C1 segment of cervical spinal cord (tissue), 14 donors: ENCODE measurements at regions not wholly inside any gene's neighbourhood (a gene's known extent, or its start where the extent isn't known, plus 50 kb on each side); places are given as distances from the start of the nearest gene placed in this dataset.
A peak's percentile ranks its signal among the peaks of the same experiment; 100 is the strongest.

Experiments used
- DNase-seq, 14 donors: peaks; one replicate each; lab custom pipeline; 2025; lab: John Stamatoyannopoulos, UW

DNA sequence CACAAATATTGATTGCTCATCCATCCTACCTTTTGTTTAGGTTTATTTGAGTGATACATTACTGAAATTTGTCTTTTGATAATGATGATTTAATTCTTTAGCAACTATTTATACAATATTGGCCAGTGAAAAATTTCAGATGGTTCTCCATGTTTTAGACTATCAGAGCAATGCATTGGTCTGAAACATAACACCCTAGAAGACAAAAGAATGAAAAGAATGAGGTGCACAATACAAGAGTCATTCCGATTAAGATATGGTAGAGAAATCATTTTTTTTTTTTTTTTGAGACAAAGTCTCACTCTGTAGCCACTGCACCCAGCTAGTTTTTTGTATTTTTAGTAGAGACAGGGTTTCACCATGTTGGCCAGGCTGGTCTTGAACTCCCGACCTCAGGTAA is 197.4 kb upstream of the FAM98A start:
- DNase-seq, result no peak

DNA sequence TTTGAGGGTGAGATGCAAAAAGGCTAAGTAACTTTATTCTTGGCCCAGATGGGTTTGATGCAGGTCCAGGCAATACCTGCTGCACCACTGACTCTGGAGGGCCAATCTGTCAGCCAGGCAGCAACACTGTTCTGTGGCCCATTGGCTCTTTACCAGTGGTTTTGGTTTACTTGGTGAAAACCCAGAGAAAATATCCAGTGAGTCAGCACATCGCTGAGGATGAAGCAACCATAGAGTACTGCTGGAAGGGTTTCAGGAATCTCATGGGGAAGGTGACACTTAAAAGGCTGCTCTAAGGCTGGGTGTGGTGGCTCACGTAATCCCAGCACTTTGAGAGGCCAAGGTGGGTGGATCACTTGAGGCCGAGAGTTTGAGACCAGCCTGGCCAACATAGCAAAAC is 192.5 kb upstream of the FAM98A start:
- no peak for DNase-seq

DNA sequence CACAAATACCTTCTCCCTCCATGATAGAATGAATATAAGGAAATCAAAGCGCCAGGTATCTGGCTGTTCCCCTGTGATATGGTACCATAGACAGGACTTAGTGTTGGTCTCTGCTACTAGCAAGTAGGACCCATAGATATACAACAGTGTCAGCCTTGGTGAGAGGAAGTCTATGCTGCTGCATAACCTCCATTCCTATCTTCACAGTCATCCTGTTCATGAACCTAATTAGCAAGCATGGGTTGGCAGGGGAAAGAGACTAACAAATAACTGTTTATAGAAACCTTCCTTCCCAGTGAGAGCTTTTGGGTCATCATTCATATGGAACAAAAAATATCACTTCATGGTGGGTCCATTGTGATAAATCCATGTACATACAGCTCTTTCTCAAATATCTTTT is 188.9 kb upstream of the FAM98A start:
- no peak for DNase-seq

DNA sequence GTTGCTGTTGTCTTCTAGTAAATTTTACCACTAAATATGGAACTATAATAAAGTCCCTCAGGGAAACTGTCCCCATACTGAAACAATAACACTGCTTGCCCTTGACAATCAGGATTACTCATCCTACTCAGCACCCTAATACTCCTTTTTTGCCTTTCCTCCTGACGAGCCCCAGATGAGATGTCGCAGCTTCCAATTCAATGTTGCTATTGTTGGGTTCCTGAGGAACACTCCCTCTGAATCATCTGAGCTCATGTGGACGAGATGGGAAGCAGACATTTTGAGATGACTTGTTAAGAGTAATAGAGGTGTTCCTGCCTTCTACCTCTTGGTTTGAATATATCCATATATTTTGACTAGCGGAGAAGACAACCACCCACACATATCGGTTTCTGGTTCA is 187.8 kb upstream of the FAM98A start:
- DNase-seq, result no peak

DNA sequence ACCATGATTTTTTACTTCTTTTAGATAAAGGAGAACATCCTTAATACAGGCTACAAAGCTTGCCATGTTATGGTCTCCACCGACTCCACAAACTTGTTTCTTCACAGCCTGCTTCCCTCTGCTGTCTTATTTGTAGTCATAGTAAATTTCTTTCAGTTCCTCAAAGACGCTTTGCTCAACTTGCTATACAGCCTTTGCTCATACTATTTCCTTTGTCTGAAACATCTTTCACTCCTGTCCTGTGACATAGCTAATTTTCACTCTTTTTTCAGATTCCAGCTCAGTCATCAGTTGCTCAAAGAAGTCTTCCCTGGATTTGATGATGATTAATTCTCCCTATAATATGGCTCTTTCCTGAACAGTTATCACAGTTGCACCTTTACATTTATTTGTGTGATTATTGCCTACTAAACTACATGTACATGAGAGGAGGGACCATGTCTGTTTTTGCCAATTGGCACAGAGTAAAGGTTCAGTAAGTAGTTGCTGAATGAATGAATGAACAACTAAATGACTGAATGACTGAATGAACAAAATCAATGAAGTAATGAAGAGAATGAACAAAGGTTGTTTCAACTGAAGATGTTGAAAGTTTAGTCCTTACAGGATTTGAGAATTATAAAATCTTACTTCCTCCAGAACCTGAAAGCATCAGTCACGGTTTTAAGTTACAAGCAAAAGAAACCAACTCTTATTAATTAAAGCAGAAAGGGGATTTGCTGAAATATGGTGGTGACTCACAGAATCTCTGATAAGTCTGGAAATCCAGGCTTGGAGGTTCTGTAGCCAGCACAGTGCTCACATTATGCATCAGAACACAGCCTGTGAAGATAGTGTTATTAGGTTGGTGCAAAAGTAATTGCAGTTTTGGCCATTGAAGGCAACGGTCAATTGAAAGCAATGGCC is 186.4 kb upstream of the FAM98A start:
- no peak for DNase-seq

DNA sequence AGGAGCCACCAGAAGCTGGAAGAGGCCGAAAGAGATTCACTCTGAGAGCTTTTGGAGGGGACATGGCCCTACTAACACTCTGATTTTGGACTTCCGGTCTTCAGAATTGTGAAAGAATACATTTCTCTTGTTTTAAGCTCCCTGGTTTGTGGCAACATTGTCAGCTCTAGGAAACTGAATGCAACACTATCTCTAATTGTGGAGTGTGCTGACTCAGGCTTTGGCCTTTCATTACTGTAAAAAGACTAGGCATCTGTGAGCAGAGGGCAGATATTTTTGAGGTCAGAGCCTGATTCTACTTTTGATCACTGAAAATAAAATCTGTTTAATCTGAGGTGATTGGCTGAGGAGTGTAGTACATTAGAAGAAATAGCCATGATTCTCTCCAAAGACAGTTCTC is 185.4 kb upstream of the FAM98A start:
- no peak for DNase-seq

DNA sequence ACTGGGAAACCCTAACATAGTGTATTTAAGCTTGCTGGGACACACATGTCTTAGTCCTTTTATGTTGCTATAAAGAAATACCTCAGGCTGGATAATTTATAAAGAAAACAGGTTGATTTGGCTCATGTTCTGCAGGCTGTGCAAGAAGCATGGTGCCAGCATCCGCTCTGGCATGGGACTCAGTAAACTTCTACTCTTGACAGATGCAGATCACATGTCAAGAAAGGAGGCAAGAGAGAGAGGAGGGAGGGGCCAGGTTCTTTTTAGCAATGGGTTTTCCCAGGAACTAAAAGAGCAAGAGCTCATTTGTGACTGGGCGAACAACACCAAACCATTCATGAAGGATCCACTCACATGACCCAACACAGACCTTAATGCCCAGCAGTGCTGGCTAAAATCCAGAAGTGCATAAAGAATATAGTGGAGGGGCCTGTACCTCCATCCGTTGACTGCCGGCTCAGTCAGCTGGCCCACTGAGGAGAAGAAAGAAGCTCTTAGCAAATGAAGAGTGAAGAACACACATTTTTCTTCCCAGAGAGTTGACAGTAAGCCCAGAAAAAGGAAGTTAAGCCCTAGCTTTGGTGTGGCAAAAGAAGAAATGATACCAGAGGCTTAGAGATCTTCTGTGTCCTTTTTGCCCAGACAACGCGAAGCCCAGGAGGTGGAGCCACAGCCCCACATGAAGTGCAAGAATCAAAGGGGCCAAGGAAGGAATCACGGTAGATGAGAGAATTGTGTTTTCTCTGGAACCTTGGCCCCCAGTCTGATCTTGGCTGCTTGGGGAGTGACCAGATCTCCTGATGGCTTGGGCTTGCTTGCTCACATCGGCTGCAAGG is 183.5 kb upstream of the FAM98A start:
- DNase-seq, result peak in 1 of 14 donors; percentile 2

DNA sequence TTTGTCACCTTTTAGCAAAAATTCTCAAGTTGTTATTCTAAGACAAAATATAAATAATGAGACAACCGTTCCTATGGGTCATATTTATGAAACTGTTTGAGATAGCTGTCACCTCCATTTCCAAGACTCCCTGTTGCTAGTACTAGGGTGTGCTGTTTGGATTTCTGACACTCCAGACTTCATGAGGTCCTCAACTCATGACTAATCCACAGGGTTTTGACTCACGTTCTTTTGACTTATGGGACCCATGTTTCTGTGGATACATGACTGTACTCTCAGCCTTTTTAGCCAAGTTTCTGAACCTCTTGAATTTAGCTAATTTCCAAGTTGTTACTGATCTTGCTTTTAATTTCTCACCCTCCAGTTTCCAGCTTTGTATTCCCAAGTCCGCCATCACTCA is 178.7 kb upstream of the FAM98A start:
- DNase-seq, result no peak

DNA sequence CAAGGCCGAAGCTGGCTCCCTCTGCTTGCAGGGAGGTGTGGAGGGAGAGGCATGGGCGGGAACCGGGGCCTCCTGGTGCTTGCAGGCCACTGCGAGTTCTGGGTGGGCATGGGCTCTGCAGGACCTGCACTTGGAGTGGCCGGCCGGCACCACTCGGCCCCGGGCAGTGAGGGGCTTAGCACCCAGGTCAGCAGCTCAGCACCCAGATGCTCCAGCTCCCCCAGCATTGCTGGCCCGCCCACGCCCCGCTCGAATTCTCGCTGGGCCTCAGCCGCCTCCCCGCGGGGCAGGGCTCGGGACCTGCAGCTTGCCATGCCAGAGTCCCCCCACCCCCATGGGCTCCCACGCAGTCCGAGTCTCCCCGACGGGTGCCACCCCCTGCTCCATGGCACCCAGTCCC is 176.2 kb upstream of the FAM98A start:
- DNase-seq, result no peak

DNA sequence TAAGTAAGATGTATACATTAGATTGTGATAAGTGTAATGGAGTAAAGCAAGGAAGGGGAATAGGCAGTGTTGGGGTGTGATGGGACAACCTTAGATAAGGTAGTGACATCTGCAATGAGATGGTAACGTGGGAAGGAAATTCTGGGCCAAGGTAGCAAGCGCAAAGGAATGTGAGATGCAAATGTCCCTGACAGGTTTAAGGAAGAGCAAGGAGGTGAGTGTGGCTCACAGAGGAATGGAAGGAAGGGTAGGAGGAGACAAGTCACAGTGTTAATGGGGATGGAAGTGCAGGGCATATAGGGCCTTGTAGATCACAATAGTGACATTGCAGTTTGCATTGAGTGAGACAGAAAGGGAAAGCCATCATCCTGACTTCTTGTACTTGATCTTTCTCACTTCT is 170.9 kb upstream of the FAM98A start:
- no peak for DNase-seq

DNA sequence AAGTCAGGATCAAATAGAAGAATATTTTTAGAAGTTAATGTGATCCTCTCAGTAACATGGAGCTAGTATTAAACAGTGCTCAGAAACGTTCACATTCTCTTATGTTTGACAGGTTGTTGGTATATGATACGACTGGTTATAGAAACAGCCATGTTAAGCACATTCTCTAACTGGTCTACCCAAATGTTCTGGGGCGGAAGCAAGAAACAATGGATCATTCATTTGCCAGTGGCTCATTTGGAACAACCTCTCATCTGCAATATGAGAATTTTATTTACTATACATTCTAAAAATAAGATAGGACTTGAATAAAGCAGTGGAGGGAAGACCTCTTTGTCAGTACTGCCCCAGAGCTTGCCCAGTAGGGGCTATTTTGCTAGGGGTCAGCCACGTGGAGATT is 167.1 kb upstream of the FAM98A start:
- no peak for DNase-seq

DNA sequence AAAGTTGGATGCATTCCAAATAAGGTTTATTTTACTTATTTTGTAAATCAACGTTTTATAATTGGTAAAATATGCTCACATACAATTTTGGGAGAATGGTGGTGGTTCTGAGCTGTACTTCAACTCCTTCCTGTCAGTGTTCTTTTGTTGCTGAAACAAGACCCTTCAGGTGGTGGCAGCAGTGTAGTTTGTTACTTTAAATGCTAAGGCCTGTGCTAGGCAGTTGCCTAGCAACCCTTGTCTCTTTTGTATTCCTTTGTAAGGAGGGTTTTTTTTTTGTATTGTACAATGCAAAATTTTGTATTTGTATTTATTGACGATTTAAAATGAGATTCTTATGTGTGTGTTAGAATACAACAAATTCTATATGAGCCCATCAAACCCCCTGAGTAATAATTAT is 166.0 kb upstream of the FAM98A start:
- no peak for DNase-seq

DNA sequence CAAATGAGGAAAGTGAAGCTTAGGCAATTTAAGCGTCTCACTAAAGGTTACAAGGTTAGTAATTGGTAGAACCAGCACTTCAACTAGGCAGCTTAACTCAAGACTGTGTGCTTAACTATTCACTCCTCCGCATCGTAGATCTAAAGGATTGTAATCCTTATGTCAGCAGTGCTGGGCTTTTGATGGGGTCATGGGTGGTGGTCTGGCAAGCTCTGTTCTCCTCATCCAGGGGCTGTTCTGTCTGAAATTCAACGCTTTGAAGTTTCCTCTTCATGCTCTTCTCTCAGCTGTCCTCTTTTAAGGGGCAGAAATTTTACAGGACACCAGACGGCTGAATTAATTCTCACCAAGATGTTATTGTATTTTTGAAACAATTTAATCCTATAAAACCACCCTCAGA is 165.5 kb upstream of the FAM98A start:
- DNase-seq, result no peak

DNA sequence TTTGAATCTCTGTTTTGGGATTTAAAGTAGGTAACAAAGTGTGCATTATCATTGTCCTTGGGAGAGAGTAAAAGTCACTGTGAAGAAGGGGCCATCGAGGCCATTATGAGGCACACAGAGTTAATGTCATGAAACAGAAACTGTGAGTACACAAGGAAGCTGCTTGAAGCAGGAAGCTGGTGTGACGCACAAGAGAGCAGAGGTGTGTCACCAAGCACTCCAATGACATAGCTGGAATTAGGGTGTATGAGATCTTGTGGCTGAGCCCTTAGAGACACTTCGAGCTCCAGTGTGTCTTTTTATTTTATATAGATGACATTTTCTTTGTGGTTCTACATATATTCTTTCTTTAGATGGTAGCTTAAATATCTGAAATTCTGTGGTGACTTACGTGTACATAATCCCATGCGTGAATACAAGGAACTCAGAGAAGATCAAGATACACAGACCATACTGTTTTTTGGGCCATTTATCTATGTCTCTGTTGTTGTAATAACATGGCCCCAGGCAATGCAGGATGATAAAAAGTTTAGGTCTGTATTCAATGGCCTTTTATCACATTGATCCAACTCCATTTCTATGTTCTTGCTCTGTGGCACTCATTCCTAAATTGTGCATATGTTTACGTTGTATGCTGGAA is 164.7 kb upstream of the FAM98A start:
- DNase-seq, result no peak

DNA sequence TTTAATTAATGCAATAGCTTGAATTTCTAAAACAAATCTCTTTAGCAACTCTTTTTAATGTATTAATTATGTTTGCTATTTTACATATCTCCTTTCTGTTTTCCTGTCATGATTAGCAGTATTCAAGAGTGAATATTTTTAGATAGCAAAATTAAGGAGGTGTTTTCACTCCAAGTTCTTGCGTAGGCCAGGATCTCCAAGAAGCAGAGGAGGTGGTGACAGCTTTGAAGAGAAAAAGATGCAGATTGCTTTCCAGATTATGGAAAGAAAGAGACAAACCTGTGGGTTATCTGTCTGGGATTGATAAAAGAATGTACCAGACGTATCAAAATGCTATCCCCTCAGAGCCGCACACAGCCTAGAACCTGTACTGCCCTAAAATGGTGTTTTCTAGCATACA is 163.5 kb upstream of the FAM98A start:
- DNase-seq, result no peak

DNA sequence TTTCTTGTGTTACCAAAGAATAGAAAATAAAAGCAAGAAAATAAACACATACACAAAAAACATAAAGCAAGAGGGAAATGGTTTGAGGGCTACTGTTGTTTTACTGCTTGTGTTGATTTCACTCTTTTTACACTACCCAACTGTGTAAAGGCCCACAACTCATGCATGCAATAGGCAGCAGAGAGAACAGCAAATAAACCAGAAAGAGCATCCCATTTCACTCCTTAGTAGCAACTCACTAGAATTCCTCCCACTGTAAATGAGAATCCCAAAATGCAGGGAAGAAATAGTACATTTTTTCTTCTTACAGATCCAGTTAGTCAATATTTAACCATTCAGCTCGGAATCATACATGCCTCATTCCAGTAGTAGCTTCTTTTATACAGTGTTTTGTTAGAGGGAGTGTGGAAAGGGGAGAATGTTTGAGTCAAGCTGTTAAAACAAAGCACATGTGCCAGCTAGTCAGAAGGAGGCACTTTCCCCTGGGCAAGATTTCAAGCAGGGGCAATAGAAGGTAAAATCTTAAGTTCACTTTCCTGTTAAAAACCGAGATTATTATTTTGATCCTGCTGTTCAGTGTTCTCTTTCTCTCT is 147.2 kb upstream of the FAM98A start:
- DNase-seq, result no peak

DNA sequence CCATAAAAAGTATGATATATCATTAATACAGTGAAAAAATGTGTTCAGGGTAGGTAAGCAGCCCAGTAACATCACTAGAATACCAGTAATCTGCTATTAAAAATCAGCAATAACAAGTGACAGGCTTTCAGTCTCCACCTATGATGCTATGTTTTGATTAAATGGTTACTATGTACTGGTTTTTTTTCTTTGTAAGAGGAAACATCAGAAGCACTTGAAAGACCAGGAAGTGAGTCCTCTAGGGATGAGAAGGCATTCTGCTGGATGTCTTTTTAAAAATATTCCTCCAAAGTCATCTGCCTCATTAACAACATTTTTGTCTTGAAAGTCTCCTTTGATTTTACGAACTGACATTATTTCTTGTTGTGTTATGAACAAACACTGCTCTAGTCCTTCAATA is 136.0 kb upstream of the FAM98A start:
- no peak for DNase-seq

DNA sequence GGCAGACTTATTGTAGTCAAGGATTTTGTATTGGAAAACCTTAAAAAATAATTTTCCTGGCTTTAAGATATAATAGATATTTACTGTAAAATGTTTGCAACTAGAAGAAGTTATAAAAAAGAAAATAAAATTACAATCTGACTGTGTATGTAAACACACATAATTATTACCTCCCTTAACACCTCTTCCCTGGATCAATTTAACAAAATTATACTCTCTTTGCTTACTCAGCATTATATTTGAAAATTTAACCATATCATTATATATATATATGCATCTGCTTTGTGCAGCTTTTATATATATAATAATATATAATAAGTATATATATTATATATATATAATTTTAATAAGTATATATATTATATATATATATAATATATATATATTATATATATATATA is 131.7 kb upstream of the FAM98A start:
- no peak for DNase-seq

DNA sequence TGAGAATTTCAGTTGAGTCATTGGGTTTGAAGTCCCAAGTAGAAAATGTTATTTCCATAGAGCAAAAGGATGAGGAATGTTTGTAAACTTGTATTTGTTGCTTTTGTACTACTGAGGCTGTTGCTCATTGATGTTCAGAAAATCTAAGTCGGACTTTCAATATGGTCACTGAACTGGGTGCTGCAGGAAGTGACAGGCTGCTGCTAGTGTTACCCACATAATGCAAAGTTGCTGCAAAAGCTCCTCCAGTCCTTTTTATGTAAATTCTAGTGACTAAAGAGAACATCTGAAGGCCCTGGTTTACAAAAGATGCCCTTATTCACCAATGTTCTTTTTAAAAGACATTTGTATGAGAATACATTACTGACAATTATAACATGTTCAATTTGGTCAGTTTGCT is 131.1 kb upstream of the FAM98A start:
- no peak for DNase-seq

DNA sequence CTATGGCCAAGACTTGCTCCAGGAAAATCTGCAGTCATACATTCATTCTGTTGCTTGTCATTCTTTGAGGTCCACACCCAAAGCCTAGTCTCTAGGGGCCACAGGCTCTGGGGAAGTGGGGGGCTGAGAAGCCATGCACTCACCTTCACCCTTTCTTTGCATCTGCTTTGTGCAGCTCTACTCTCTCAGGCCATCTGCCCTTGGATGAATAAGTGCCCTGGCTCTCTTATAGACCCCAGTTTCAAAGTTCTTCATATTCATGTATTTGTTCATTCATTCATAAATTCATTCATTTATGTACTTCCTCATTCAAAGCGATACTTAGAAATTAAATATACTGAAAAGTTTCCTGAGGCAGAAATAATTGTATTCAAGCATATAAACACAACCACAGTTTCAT is 130.3 kb upstream of the FAM98A start:
- no peak for DNase-seq

DNA sequence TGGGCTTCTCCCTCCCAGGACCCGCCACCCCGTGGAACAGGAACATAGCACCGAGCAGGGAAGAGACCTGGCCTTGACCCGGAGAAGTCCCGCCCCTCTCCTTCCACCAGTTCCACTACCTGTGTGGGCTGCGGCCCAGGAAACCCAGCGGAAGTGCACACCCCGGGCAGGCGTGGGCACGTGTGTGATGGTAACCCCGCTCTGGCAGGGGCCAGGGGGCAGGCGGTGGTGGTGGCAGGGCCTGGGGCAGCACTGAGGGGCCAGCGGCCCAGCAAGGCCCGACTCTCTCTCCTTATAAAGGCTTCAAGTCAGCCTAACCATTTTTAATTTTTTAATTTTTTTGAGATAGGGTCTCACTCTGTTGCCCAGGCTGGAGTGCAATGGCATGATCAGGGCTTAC is 129.0 kb upstream of the FAM98A start:
- DNase-seq, result no peak

DNA sequence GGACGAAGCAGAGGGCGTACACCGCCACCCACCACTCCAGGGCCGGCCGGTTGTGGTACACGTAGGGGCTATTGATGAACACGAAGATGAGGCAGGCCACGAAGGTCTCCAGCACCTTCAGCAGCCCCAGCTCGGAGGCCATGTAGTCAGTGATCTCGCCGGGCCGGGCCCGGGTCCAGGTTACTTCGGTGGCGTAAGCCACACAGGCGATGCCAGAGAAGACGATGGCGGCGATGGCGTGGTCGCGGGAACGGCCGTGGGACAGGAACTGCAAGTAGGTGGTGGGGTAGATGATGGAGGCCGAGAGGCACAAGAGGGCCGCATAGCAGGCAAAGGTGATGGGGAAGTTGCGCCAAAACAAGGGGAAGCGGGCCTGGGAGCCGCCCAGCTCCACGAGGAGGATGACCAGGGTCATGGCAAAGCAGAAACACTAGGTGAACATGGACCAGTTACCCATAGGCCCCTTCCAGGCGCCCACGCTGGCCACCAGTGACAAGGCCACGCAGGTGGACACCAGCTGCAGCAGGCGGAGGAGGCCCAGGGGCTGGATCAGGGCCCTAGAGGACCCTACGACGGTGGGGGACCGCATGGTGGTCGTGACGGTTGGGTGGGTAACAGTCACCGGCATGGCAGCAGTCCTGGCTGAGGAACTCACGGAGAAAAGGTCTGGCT is 128.4 kb upstream of the FAM98A start:
- DNase-seq, result no peak
